B cell (primary cell): ENCODE measurements at regions not wholly inside any gene's neighbourhood (a gene's known extent, or its start where the extent isn't known, plus 50 kb on each side); places are given as distances from the start of the nearest gene placed in this dataset.

Experiments
- ATAC-seq: fragments of 200-7000 bp; cut with Tn5 transposase; one replicate; pipeline ENCODE4 v1.10.0; 2021; ENCODE audit warnings: low read depth, mild to moderate bottlenecking, moderate number of reproducible peaks, moderate library complexity
- CTCF ChIA-PET: fragments of 350-600 bp; sonication (Branson Sonifier 250); formaldehyde crosslinking; loops from one replicate; lab custom pipeline; 2021; ENCODE audit warnings: antibody characterized with exemption, inconsistent platforms; lab: Charles Lee
- POLR2A ChIA-PET: fragments of 350-600 bp; sonication (Branson Sonifier 250); formaldehyde crosslinking; loops from one replicate; lab custom pipeline; 2021; ENCODE audit warnings: antibody characterized with exemption; lab: Charles Lee
- DNase-seq: peaks from one replicate; pipeline ENCODE4 v3.0.0; 2013
- H2AFZ ChIP-seq: 2 replicates; pipeline ENCODE4 v1.6.1; 2012; ENCODE audit warnings: mild to moderate bottlenecking, low read depth, low read length; ENCODE audit not compliant: insufficient read depth, poor library complexity, severe bottlenecking
- H3K27ac ChIP-seq, 2 donors: 1 replicate in 1 of 2; 2 replicates in 1 of 2; pipeline ENCODE4 v1.5.1; 2012 to 2013; ENCODE audit warnings: low read length in 2 of 2, mild to moderate bottlenecking in 2 of 2, moderate library complexity in 1 of 2
- H3K27me3 ChIP-seq, 4 experiments: fragments of 200-600 bp in 1 of 4; sonication (generic) in 1 of 4; replicated peaks in 1 of 4; 1 replicate in 2 of 4; 2 replicates in 2 of 4; pipeline versions ENCODE4 v1.6.1 to v1.7.0; 2013 to 2016; ENCODE audit warnings: low read length in 3 of 4, mild to moderate bottlenecking in 2 of 4, mixed read lengths in 1 of 4, moderate library complexity in 1 of 4; ENCODE audit not compliant: insufficient read depth in 4 of 4, control insufficient read depth in 3 of 4; ENCODE audit errors: control extremely low read depth in 1 of 4
- H3K36me3 ChIP-seq, 2 experiments: replicated peaks in 1 of 2; 1 replicate in 1 of 2; 2 replicates in 1 of 2; pipeline versions ENCODE4 v1.6.1 to v1.7.1; 2013; ENCODE audit warnings: low read length in 1 of 2; ENCODE audit not compliant: insufficient read depth in 2 of 2, control insufficient read depth in 1 of 2; ENCODE audit errors: control extremely low read depth in 1 of 2, extremely low read depth in 1 of 2
- H3K4me1 ChIP-seq, 2 donors: fragments of 200-600 bp in 1 of 2; sonication (generic) in 1 of 2; 1 replicate in 1 of 2; 2 replicates in 1 of 2; pipeline versions ENCODE4 v1.5.1 to v1.6.1; 2013 to 2017; ENCODE audit warnings: low read length in 2 of 2; ENCODE audit not compliant: control insufficient read depth in 2 of 2, insufficient read depth in 2 of 2
- H3K4me2 ChIP-seq: replicated peaks from 2 replicates; pipeline ENCODE3; 2012; ENCODE audit warnings: mild to moderate bottlenecking, low read depth, low read length; ENCODE audit not compliant: poor library complexity, severe bottlenecking
- H3K4me3 ChIP-seq, 5 experiments: fragments of 200-600 bp in 1 of 5; sonication (generic) in 1 of 5; 1 replicate in 3 of 5; 2 replicates in 2 of 5; pipeline versions ENCODE4 v1.5.1 to v1.7.0; 2011 to 2016; ENCODE audit warnings: low read length in 4 of 5, mild to moderate bottlenecking in 4 of 5, low read depth in 2 of 5, control low read depth in 1 of 5, moderate library complexity in 1 of 5; ENCODE audit not compliant: insufficient read depth in 1 of 5; ENCODE audit errors: control extremely low read depth in 1 of 5, extremely low read depth in 1 of 5
- H3K79me2 ChIP-seq: fragments of 200-600 bp; sonication (generic); one replicate; pipeline ENCODE4 v1.6.0; 2016; ENCODE audit warnings: low read length; ENCODE audit not compliant: control insufficient read depth, insufficient read depth
- H3K9ac ChIP-seq: fragments of 200-600 bp; sonication (generic); 2 replicates; pipeline ENCODE4 v1.6.1; 2017; ENCODE audit warnings: mild to moderate bottlenecking, low read length, moderate library complexity
- H3K9me3 ChIP-seq, 3 donors: one replicate each; pipeline versions ENCODE4 v1.6.1 to v1.7.1; 2013; ENCODE audit warnings: low read length in 2 of 3; ENCODE audit not compliant: control insufficient read depth in 2 of 3, insufficient read depth in 1 of 3; ENCODE audit errors: control extremely low read depth in 1 of 3
- H4K20me1 ChIP-seq: 2 replicates; pipeline ENCODE4 v1.6.0; 2012; ENCODE audit warnings: mild to moderate bottlenecking, low read length; ENCODE audit not compliant: insufficient read depth, control insufficient read depth, poor library complexity, severe bottlenecking
- H3K27ac Mint-ChIP-seq: one replicate; pipeline ENCODE4 v1.8.0; 2021; ENCODE audit warnings: mixed read lengths
- H3K27me3 Mint-ChIP-seq: one replicate; pipeline ENCODE4 v1.8.0; 2021; ENCODE audit warnings: mixed read lengths
- H3K4me1 Mint-ChIP-seq: one replicate; pipeline ENCODE4 v1.8.0; 2021; ENCODE audit warnings: mixed read lengths
- H3K4me3 Mint-ChIP-seq: one replicate; pipeline ENCODE4 v1.8.0; 2021; ENCODE audit warnings: mixed read lengths
- H3K9me3 Mint-ChIP-seq: one replicate; pipeline ENCODE4 v1.8.0; 2022; ENCODE audit warnings: mixed read lengths; ENCODE audit not compliant: insufficient read depth
- CTCF ChIP-seq: fragments of 200-600 bp; IDR thresholded peaks from one replicate; pipeline ENCODE4 v1.8.0; 2022; ENCODE audit warnings: antibody characterized with exemption, mild to moderate bottlenecking
- EZH2 ChIP-seq: IDR thresholded peaks from 2 replicates; pipeline ENCODE4 v1.6.1; 2012; ENCODE audit warnings: borderline replicate concordance, low read depth, mild to moderate bottlenecking, moderate library complexity, low read length; ENCODE audit not compliant: insufficient read depth, poor library complexity, severe bottlenecking
- WGBS: methylation state at CpG from one replicate; pipeline ENCODE4 v1.1.5; 2013; ENCODE audit warnings: missing lambda C conversion rate; ENCODE audit not compliant: insufficient coverage; 5-methylcytosine and 5-hydroxymethylcytosine counted together
- intact Hi-C: fragments of 100-400 bp; cut with micrococcal nuclease; formaldehyde crosslinking; loops from one replicate; pipeline ENCODE4 v1.10.0; 2022

GRCh38 chr16:11403920-11404319, 58.7 kb downstream of the RMI2 start:
- no peaks in the 10 kb centered on the region for H3K36me3 ChIP-seq
- ChIA-PET POLR2A (no interaction called here), CTCF (interaction anchor here (0.6 to 5.5 kb wide), 7 partner anchors 128 to 449 kb away, joined by 3 to 66 read pairs (median 5); partner anchors contain the start of gene SOCS1)
- Mint-ChIP-seq H3K4me3 (no peak overlapping the region), H3K27me3 (no peaks in the 10 kb centered on the region), H3K4me1 (peaks cover 2% of the 10 kb centered on the region), H3K9me3 (no peaks in the 10 kb centered on the region), H3K27ac (no peak overlapping the region)
- no peak overlapping the region for H3K4me3 ChIP-seq
- WGBS = 85% methylated on average over 6 of the region's 6 CpGs
- H3K4me2 ChIP-seq = no peak overlapping the region
- TF ChIP-seq EZH2 (no peak), CTCF (no peak)
- intact Hi-C loops = loop anchor here (2.0 kb wide), 1 partner anchor 439 kb away; no protein-coding TSS in a partner anchor
- H2AFZ ChIP-seq = no peak overlapping the region
- H3K79me2 ChIP-seq = no peaks in the 10 kb centered on the region
- H3K27ac ChIP-seq = no peak overlapping the region
- H3K9me3 ChIP-seq = peaks cover 0 to 2% (median 0%) of the 10 kb centered on the region in 3 donors
- H3K9ac ChIP-seq = no peak overlapping the region
- H4K20me1 ChIP-seq = no peaks in the 10 kb centered on the region
- DNase-seq (no peak), ATAC-seq (no peak)
- H3K4me1 ChIP-seq = no peaks in the 10 kb centered on the region
- no peaks in the 10 kb centered on the region for H3K27me3 ChIP-seq

GRCh38 chr16:11404603-11405002, 59.3 kb downstream of the RMI2 start:
- DNase-seq (no peak), ATAC-seq (no peak)
- Histone ChIP-seq H3K36me3 (no peaks in the 10 kb centered on the region), H4K20me1 (no peaks in the 10 kb centered on the region), H3K27me3 (no peaks in the 10 kb centered on the region), H3K9me3 (peaks cover 0 to 2% (median 0%) of the 10 kb centered on the region in 3 donors), H2AFZ (no peak overlapping the region), H3K4me1 (no peaks in the 10 kb centered on the region), H3K4me3 (no peak overlapping the region), H3K9ac (no peak overlapping the region), H3K79me2 (no peaks in the 10 kb centered on the region), H3K4me2 (no peak overlapping the region), H3K27ac (no peak overlapping the region)
- WGBS = 92% methylated on average over 12 of the region's 12 CpGs
- intact Hi-C loops = loop anchor here (2.0 to 5.0 kb wide), 2 partner anchors 440 to 663 kb away; no protein-coding TSS in a partner anchor
- Mint-ChIP-seq H3K4me1 (peaks cover 2% of the 10 kb centered on the region), H3K9me3 (no peaks in the 10 kb centered on the region), H3K27ac (no peak overlapping the region), H3K4me3 (no peak overlapping the region), H3K27me3 (no peaks in the 10 kb centered on the region)
- no peak for TF ChIP-seq CTCF
- no peak for TF ChIP-seq EZH2
- POLR2A ChIA-PET = no interaction called here
- CTCF ChIA-PET = interaction anchor here (1.1 to 7.2 kb wide), 12 partner anchors 7 to 448 kb away, joined by 4 to 66 read pairs (median 39); partner anchors contain the start of gene SOCS1
